ENCODE measurements at regions not wholly inside any gene's neighbourhood (a gene's known extent, or its start where the extent isn't known, plus 50 kb on each side); places are given as distances from the start of the nearest gene placed in this dataset.

GRCh38 chr7:113444261-113444660 is 325.9 kb upstream of the SMIM30 start:
- Histone ChIP-seq H3K79me2 (ENCODE audit: control insufficient read depth, insufficient read depth, low read length) (no peaks in the 10 kb centered on the region), H3K4me1 (ENCODE audit: control insufficient read depth, insufficient read depth, low read length) (no peaks in the 10 kb centered on the region), H3K9ac (ENCODE audit: control insufficient read depth, insufficient read depth, low read length) (no peak overlapping the region), H3K27ac (ENCODE audit: control insufficient read depth, insufficient read depth) (no peak overlapping the region), H3K4me3 (no peak overlapping the region), H2AFZ (ENCODE audit: control insufficient read depth, low read depth, low read length) (no peak overlapping the region), H3K36me3 (ENCODE audit: control insufficient read depth in 2 of 2, insufficient read depth in 2 of 2, low read length in 1 of 2) (no peaks in the 10 kb centered on the region), H3K27me3 (replicated peaks in 1 of 2; ENCODE audit: control insufficient read depth in 2 of 2, insufficient read depth in 2 of 2, low read length in 1 of 2) (no peaks in the 10 kb centered on the region), H3K9me3 (replicated peaks; ENCODE audit: control insufficient read depth, insufficient read depth, low read length) (no peaks in the 10 kb centered on the region), H3K4me2 (ENCODE audit: control insufficient read depth, insufficient read depth) (no peak overlapping the region), H4K20me1 (ENCODE audit: control insufficient read depth, insufficient read depth) (no peaks in the 10 kb centered on the region)
- SMC1A ChIA-PET (ENCODE audit: uncharacterized antibody, unreplicated experiment), result no interaction called here
- in situ Hi-C loops (cut with MboI), result no loop called here
- no peak for TF ChIP-seq EZH2 (IDR thresholded peaks at IDR 0.05; ENCODE audit: borderline replicate concordance, control insufficient read depth, low read depth, low read length)
- no peak for TF ChIP-seq LARP7 (IDR thresholded peaks at IDR 0.05)
- TF ChIP-seq NR2F1 (conservative IDR thresholded peaks at IDR 0.05), result no peak
- no peak for TF ChIP-seq HSF1 (IDR thresholded peaks at IDR 0.05; ENCODE audit: low read depth, low read length)
- no peak for TF ChIP-seq NFYB (IDR thresholded peaks at IDR 0.05; ENCODE audit: insufficient read depth, low read depth, low read length)
- no peak for TF ChIP-seq NKRF (conservative IDR thresholded peaks at IDR 0.05)
- TF ChIP-seq CBX5 (IDR thresholded peaks at IDR 0.05; ENCODE audit: low read depth), result no peak
- TF ChIP-seq NR2C1 (IDR thresholded peaks at IDR 0.05), result no peak
- no peak for TF ChIP-seq FOXM1 (IDR thresholded peaks at IDR 0.05; ENCODE audit: low read depth, low read length)
- TF ChIP-seq ZSCAN29 (IDR thresholded peaks at IDR 0.05), result no peak
- no peak for TF ChIP-seq NFYA (IDR thresholded peaks at IDR 0.05; ENCODE audit: borderline replicate concordance, low read depth, low read length)
- DNase-seq (ENCODE audit: low read depth, low spot score) (no peak), ATAC-seq (no peak), FAIRE-seq (no peak)
- RAD21 ChIA-PET (ENCODE audit: unreplicated experiment), result no interaction called here
- CTCF ChIA-PET, result no interaction called here
- POLR2A ChIA-PET, result no interaction called here
- no TSS peak for BruUV-seq (replicated peaks)
- intact Hi-C loops (cut with micrococcal nuclease; ENCODE audit: unreplicated experiment), result no loop called here
